Omental fat pad (tissue), 3 donors: ENCODE measurements at regions not wholly inside any gene's neighbourhood (a gene's known extent, or its start where the extent isn't known, plus 50 kb on each side); places are given as distances from the start of the nearest gene placed in this dataset.
A peak's percentile ranks its signal among the peaks of the same experiment; 100 is the strongest.

Source experiments
- ATAC-seq: fragments of 150-250 bp; one replicate; pipeline ENCODE4 v1.9.1; 2016; ENCODE audit warnings: mild to moderate bottlenecking, moderate library complexity; ENCODE audit not compliant: low FRiP score
- DNase-seq: peaks from one replicate; pipeline ENCODE4 v3.0.0-alpha.2; 2019; ENCODE audit warnings: low spot score
- CTCF ChIP-seq, 3 donors: fragments of 450-650 bp; IDR thresholded peaks; one replicate each; pipeline ENCODE4 v1.5.1; 2016 to 2017; ENCODE audit warnings: antibody characterized with exemption in 3 of 3, mild to moderate bottlenecking in 3 of 3, moderate library complexity in 2 of 3

GRCh38 chr2:217419055-217419671 lies 559.3 kb upstream of the TNP1 start:
- DNase-seq (no peak), ATAC-seq (no peak)
- no peak for TF ChIP-seq CTCF (IDR thresholded peaks at IDR 0.05)

- no peak for TF ChIP-seq CTCF (IDR thresholded peaks at IDR 0.05)
- no peak for DNase-seq
- ATAC-seq = peak; percentile 85
Observed at GRCh38 chr2:217418544-217418943, 558.7 kb upstream of the TNP1 start.

- TF ChIP-seq CTCF (IDR thresholded peaks at IDR 0.05) = no peak
- DNase-seq (no peak), ATAC-seq (peak; percentile 90)
Observed at GRCh38 chr2:217418090-217418489, 558.2 kb upstream of the TNP1 start.

- no peak for DNase-seq
- no peak for TF ChIP-seq CTCF (IDR thresholded peaks at IDR 0.05)
- ATAC-seq = no peak
Observed at GRCh38 chr2:217417536-217417935, 557.7 kb upstream of the TNP1 start.

GRCh38 chr2:217415316-217415715 lies 555.5 kb upstream of the TNP1 start:
- no peak for TF ChIP-seq CTCF (IDR thresholded peaks at IDR 0.05)
- DNase-seq (no peak), ATAC-seq (no peak)

GRCh38 chr2:217414429-217414828 lies 554.6 kb upstream of the TNP1 start:
- no peak for TF ChIP-seq CTCF (IDR thresholded peaks at IDR 0.05)
- no peak for ATAC-seq
- DNase-seq = no peak

GRCh38 chr2:217413193-217413592 lies 553.3 kb upstream of the TNP1 start:
- ATAC-seq (peak; percentile 21), DNase-seq (no peak)

More at GRCh38 chr2:217413193-217413592, 553.3 kb upstream of the TNP1 start:
- TF ChIP-seq CTCF (IDR thresholded peaks at IDR 0.05) = no peak
